HepG2 (cell line): ENCODE measurements at regions not wholly inside any gene's neighbourhood (a gene's known extent, or its start where the extent isn't known, plus 50 kb on each side); places are given as distances from the start of the nearest gene placed in this dataset.

Experiments
- ATAC-seq: fragments of 200-7000 bp; cut with Tn5 transposase; 3 replicates; pipeline ENCODE4 v1.9.1; 2020; ENCODE audit warnings: mild to moderate bottlenecking, moderate library complexity
- BruUV-seq: library from RNA; stranded (reverse); fragments of 400-500 nt; replicated peaks from 2 replicates; lab custom pipeline; 2021; lab: Mats Ljungman, UMichigan
- CTCF ChIA-PET: fragments of 300-600 bp; formaldehyde crosslinking; extraction: SDS; loops from one replicate; lab custom pipeline; 2021; ENCODE audit warnings: low total read pairs, inconsistent platforms, low intra/inter-chr PET ratio; lab: Yijun Ruan, JAX
- POLR2A ChIA-PET: fragments of 350-600 bp; sonication (Branson Sonifier 250); formaldehyde crosslinking; loops from one replicate; lab custom pipeline; 2020; ENCODE audit warnings: antibody characterized with exemption, inconsistent platforms; lab: Yijun Ruan, JAX
- DNase-seq: peaks from one replicate; pipeline ENCODE4 v3.0.0-alpha.2; 2015; ENCODE audit warnings: low spot score
- FAIRE-seq: peaks from 3 replicates; lab custom pipeline; 2011; peaks lifted over from hg19 to GRCh38; lab: Jason Lieb, UNC
- H2AFZ ChIP-seq: one replicate; pipeline ENCODE4 v1.6.1; 2011; ENCODE audit warnings: low read length, inconsistent platforms
- H3K27ac ChIP-seq: fragments of 300-600 bp; 3 replicates; pipeline ENCODE4 v1.8.0; 2011; ENCODE audit warnings: mixed run types, mild to moderate bottlenecking, mixed read lengths, low read length, inconsistent platforms; ENCODE audit not compliant: insufficient read depth; ENCODE audit errors: extremely low read length
- H3K27me3 ChIP-seq, 2 experiments: fragments of 200-600 bp in 1 of 2; 2 replicates in 1 of 2; 3 replicates in 1 of 2; pipeline versions ENCODE4 v1.6.0 to v1.8.0; 2011; ENCODE audit warnings: low read length in 2 of 2, mild to moderate bottlenecking in 2 of 2, moderate library complexity in 2 of 2, inconsistent platforms in 1 of 2; ENCODE audit not compliant: insufficient read depth in 2 of 2, control insufficient read depth in 1 of 2
- H3K36me3 ChIP-seq, 2 experiments: fragments of 200-600 bp in 1 of 2; replicated peaks in 1 of 2; 2 replicates in 1 of 2; 3 replicates in 1 of 2; pipeline versions ENCODE4 v1.5.1 to v1.8.0; 2011; ENCODE audit warnings: low read length in 2 of 2, inconsistent platforms in 1 of 2; ENCODE audit not compliant: insufficient read depth in 2 of 2, control insufficient read depth in 1 of 2
- H3K4me1 ChIP-seq: 2 replicates; pipeline ENCODE4 v1.5.1; 2012; ENCODE audit warnings: low read length, inconsistent platforms; ENCODE audit not compliant: insufficient read depth
- H3K4me2 ChIP-seq: 2 replicates; pipeline ENCODE4 v1.6.0; 2011; ENCODE audit warnings: low read depth, low read length, inconsistent platforms
- H3K4me3 ChIP-seq, 3 experiments: fragments of 200-600 bp in 1 of 3; sonication (generic), shearing (Covaris generic) in 1 of 3; replicated peaks in 1 of 3; 2 replicates each; pipeline ENCODE4 v1.5.1; 2011 to 2016; ENCODE audit warnings: low read length in 3 of 3, inconsistent platforms in 2 of 3, low read depth in 2 of 3, mild to moderate bottlenecking in 2 of 3, control low read depth in 1 of 3, mixed read lengths in 1 of 3; ENCODE audit not compliant: insufficient read depth in 1 of 3
- H3K79me2 ChIP-seq: one replicate; pipeline ENCODE4 v1.6.1; 2011; ENCODE audit warnings: low read length, inconsistent platforms; ENCODE audit not compliant: insufficient read depth
- H3K9ac ChIP-seq: 2 replicates; pipeline ENCODE4 v1.6.0; 2011; ENCODE audit warnings: mild to moderate bottlenecking, low read depth, low read length, inconsistent platforms; ENCODE audit not compliant: insufficient read depth
- H3K9me3 ChIP-seq: 2 replicates; pipeline ENCODE4 v1.5.1; 2012; ENCODE audit warnings: mild to moderate bottlenecking, low read length
- H4K20me1 ChIP-seq: 2 replicates; pipeline ENCODE4 v1.6.0; 2011; ENCODE audit warnings: inconsistent platforms, mild to moderate bottlenecking, low read length, moderate library complexity; ENCODE audit not compliant: insufficient read depth
- CHD4 ChIP-seq: fragments of 200-600 bp; sonication (generic); IDR thresholded peaks from 2 replicates; pipeline ENCODE4 v1.7.0; 2017; ENCODE audit warnings: mild to moderate bottlenecking, low read length, borderline replicate concordance
- ELK4 ChIP-seq: sonication (generic); formaldehyde crosslinking; IDR thresholded peaks from 2 replicates; pipeline ENCODE4 v1.9.0; 2021; ENCODE audit warnings: missing genetic modification reagents, borderline replicate concordance
- FIP1L1 ChIP-seq: fragments of 200-400 bp; formaldehyde crosslinking; IDR thresholded peaks from 2 replicates; pipeline ENCODE4 v1.6.1; 2018; ENCODE audit warnings: low read depth, mild to moderate bottlenecking, low read length, moderate library complexity, borderline replicate concordance; ENCODE audit not compliant: insufficient read depth
- FOXC1 ChIP-seq: sonication (generic); formaldehyde crosslinking; IDR thresholded peaks from 2 replicates; pipeline ENCODE4 v1.8.0; 2022; ENCODE audit warnings: mild to moderate bottlenecking, missing genetic modification reagents, borderline replicate concordance
- GFI1 ChIP-seq: sonication (generic); formaldehyde crosslinking; IDR thresholded peaks from 2 replicates; pipeline ENCODE4 v1.5.0; 2020; ENCODE audit warnings: missing genetic modification reagents, mild to moderate bottlenecking, borderline replicate concordance
- HOMEZ ChIP-seq: IDR thresholded peaks from 2 replicates; pipeline ENCODE4 v1.6.1; 2016; ENCODE audit warnings: low read depth
- KDM5A ChIP-seq: fragments of 200-600 bp; sonication (generic); IDR thresholded peaks from 2 replicates; pipeline ENCODE4 v1.7.0; 2018; ENCODE audit warnings: antibody characterized with exemption, mild to moderate bottlenecking, low read length, borderline replicate concordance
- MAZ ChIP-seq, 2 experiments: sonication (generic) in 1 of 2; formaldehyde crosslinking in 1 of 2; IDR thresholded peaks; 2 replicates each; pipeline versions ENCODE4 v1.5.0 to v1.6.1; 2012 to 2020; ENCODE audit warnings: low read depth in 2 of 2, mild to moderate bottlenecking in 2 of 2, borderline replicate concordance in 1 of 2, improper control_type of control experiment in 1 of 2, low read length in 1 of 2, missing genetic modification reagents in 1 of 2, moderate library complexity in 1 of 2
- MBD4 ChIP-seq: IDR thresholded peaks from 2 replicates; pipeline ENCODE4 v1.6.1; 2012; ENCODE audit warnings: low read length, inconsistent platforms, borderline replicate concordance
- MTF2 ChIP-seq: sonication (generic); formaldehyde crosslinking; IDR thresholded peaks from 2 replicates; pipeline ENCODE4 v1.5.0; 2020; ENCODE audit warnings: missing genetic modification reagents, borderline replicate concordance
- RFXANK ChIP-seq: IDR thresholded peaks from 2 replicates; pipeline ENCODE4 v1.6.1; 2016
- SRSF1 ChIP-seq: fragments of 200-400 bp; formaldehyde crosslinking; optimal IDR thresholded peaks from 2 replicates; pipeline ENCODE3; 2017; ENCODE audit warnings: mild to moderate bottlenecking, low read depth, low read length, moderate library complexity
- TBP ChIP-seq: sonication (generic); formaldehyde crosslinking; IDR thresholded peaks from 2 replicates; pipeline ENCODE4 v1.5.0; 2020; ENCODE audit warnings: missing genetic modification reagents
- ZNF160 ChIP-seq: sonication (generic); formaldehyde crosslinking; IDR thresholded peaks from 2 replicates; pipeline ENCODE4 v1.8.0; 2022; ENCODE audit warnings: mild to moderate bottlenecking, inconsistent platforms, missing genetic modification reagents
- ZNF17 ChIP-seq: sonication (generic); formaldehyde crosslinking; IDR thresholded peaks from 2 replicates; pipeline ENCODE4 v1.5.0; 2020; ENCODE audit warnings: mild to moderate bottlenecking, missing genetic modification reagents
- ZNF18 ChIP-seq: sonication (generic); formaldehyde crosslinking; IDR thresholded peaks from 2 replicates; pipeline ENCODE4 v1.8.0; 2022; ENCODE audit warnings: mild to moderate bottlenecking, missing genetic modification reagents; ENCODE audit not compliant: insufficient replicate concordance
- ZNF431 ChIP-seq: sonication (generic); formaldehyde crosslinking; IDR thresholded peaks from 2 replicates; pipeline ENCODE4 v1.9.0; 2022; ENCODE audit warnings: missing genetic modification reagents, low read depth, mild to moderate bottlenecking, borderline replicate concordance
- ZNF556 ChIP-seq: sonication (generic); formaldehyde crosslinking; IDR thresholded peaks from 2 replicates; pipeline ENCODE4 v1.4.0; 2020; ENCODE audit warnings: mild to moderate bottlenecking, missing genetic modification reagents, borderline replicate concordance
- ZNF605 ChIP-seq: sonication (generic); formaldehyde crosslinking; IDR thresholded peaks from 2 replicates; pipeline ENCODE4 v1.8.0; 2022; ENCODE audit warnings: mild to moderate bottlenecking, missing genetic modification reagents
- ZNF746 ChIP-seq: sonication (generic); formaldehyde crosslinking; IDR thresholded peaks from 2 replicates; pipeline ENCODE4 v1.8.0; 2022; ENCODE audit warnings: mild to moderate bottlenecking, missing genetic modification reagents
- ZNF747 ChIP-seq: sonication (generic); formaldehyde crosslinking; IDR thresholded peaks from 2 replicates; pipeline ENCODE4 v1.8.1; 2023; ENCODE audit warnings: missing genetic modification reagents, mild to moderate bottlenecking, borderline replicate concordance
- WGBS: methylation state at CpG from one replicate; pipeline ENCODE4 v1.1.6; 2017; ENCODE audit warnings: low lambda C conversion rate; 5-methylcytosine and 5-hydroxymethylcytosine counted together
- in situ Hi-C: cut with HindIII; loops from 2 replicates; pipeline ENCODE4 v1.10.0; 2017; ENCODE audit warnings: low pct_unique_long_range_greater_than_20kb; ENCODE audit not compliant: extremely low pct_ligation_motif_present
- intact Hi-C: fragments of 100-400 bp; cut with micrococcal nuclease; formaldehyde crosslinking; loops from one replicate; pipeline ENCODE4 v1.10.0; 2022; ENCODE audit not compliant: unreplicated experiment

GRCh38 chr16:14339694-14340093 lies 268.6 kb downstream of the MRTFB start (continued):
- TF ChIP-seq ZNF556 (CRISPR knock-in tag) (no peak), RFXANK (CRISPR knock-in tag) (no peak), MBD4 (no peak), FIP1L1 (no peak), ZNF18 (CRISPR knock-in tag) (no peak), ZNF431 (CRISPR knock-in tag) (no peak), ZNF17 (CRISPR knock-in tag) (no peak), ZNF605 (0 out of 2 replicates have a peak, but pooled peaks have one; percentile 25), MTF2 (CRISPR knock-in tag) (no peak)

GRCh38 chr16:14338969-14339368 lies 267.9 kb downstream of the MRTFB start:
- Histone ChIP-seq H3K4me3 (no peak overlapping the region), H3K36me3 (no peaks in the 10 kb centered on the region), H3K79me2 (no peaks in the 10 kb centered on the region), H3K27ac (no peak overlapping the region), H3K4me2 (no peak overlapping the region), H3K27me3 (no peaks in the 10 kb centered on the region; a peak in 1 of 5 replicates), H3K4me1 (peaks cover 47% of the 10 kb centered on the region), H4K20me1 (no peaks in the 10 kb centered on the region), H2AFZ (no peak overlapping the region), H3K9me3 (peaks cover 4% of the 10 kb centered on the region; the same call in 1 of the 2 replicates), H3K9ac (no peak overlapping the region)
- ATAC-seq, result no peak
- no TSS peak for BruUV-seq
- POLR2A ChIA-PET, result no interaction called here
- in situ Hi-C loops, result no loop called here
- CTCF ChIA-PET, result no interaction called here
- FAIRE-seq, result no peak
- intact Hi-C loops, result no loop called here
- DNase-seq, result no peak
- WGBS, result 63% methylated on average over 4 of the region's 4 CpGs
- TF ChIP-seq GFI1 (no peak), ELK4 (CRISPR knock-in tag) (no peak), TBP (CRISPR knock-in tag) (no peak), ZNF746 (CRISPR knock-in tag) (no peak), ZNF747 (CRISPR knock-in tag) (0 out of 2 replicates have a peak, but pooled peaks have one; percentile 21), ZNF160 (CRISPR knock-in tag) (no peak), CHD4 (0 out of 2 replicates have a peak, but pooled peaks have one; percentile 11), HOMEZ (no peak), KDM5A (no peak), SRSF1 (no peak), FOXC1 (CRISPR knock-in tag) (no peak), MAZ (IDR thresholded peaks at IDR 0.05; ENCODE audit: borderline replicate concordance, low read depth, low read length) (no peak), MAZ (CRISPR knock-in tag; IDR thresholded peaks at IDR 0.05; ENCODE audit: low read depth) (0 out of 2 replicates have a peak, but pooled peaks have one; percentile 30)
